ENCODE measurements at regions not wholly inside any gene's neighbourhood (a gene's known extent, or its start where the extent isn't known, plus 50 kb on each side); places are given as distances from the start of the nearest gene placed in this dataset.

- TF ChIP-seq CTCF (IDR thresholded peaks at IDR 0.05; ENCODE audit: insufficient read depth, low read length, severe bottlenecking), result no peak
These were observed 255.8 kb upstream of the CDIN1 start for GRCh38 chr15:36323615-36324014.

GRCh38 chr15:36325206-36325605 is 254.2 kb upstream of the CDIN1 start:
- no peak for FAIRE-seq
- TF ChIP-seq CTCF (IDR thresholded peaks at IDR 0.05; ENCODE audit: insufficient read depth, low read length, severe bottlenecking), result no peak
- DNase-seq (ENCODE audit: low read depth), result no peak
- no peaks in the 10 kb centered on the region for H3K27me3 ChIP-seq (ENCODE audit: control insufficient read depth, insufficient read depth, low read length)
- no peak overlapping the region for H3K4me3 ChIP-seq (ENCODE audit: low read depth, low read length)
- no peaks in the 10 kb centered on the region for H3K36me3 ChIP-seq (ENCODE audit: control insufficient read depth, insufficient read depth, low read length)

More at GRCh38 chr15:36323615-36324014, 255.8 kb upstream of the CDIN1 start:
- Histone ChIP-seq H3K4me3 (ENCODE audit: low read depth, low read length) (no peak overlapping the region), H3K36me3 (ENCODE audit: control insufficient read depth, insufficient read depth, low read length) (no peaks in the 10 kb centered on the region), H3K27me3 (ENCODE audit: control insufficient read depth, insufficient read depth, low read length) (no peaks in the 10 kb centered on the region)
- FAIRE-seq (no peak), DNase-seq (ENCODE audit: low read depth) (no peak)

- no peak for TF ChIP-seq CTCF (IDR thresholded peaks at IDR 0.05; ENCODE audit: insufficient read depth, low read length, severe bottlenecking)
- FAIRE-seq, result no peak
- no peak overlapping the region for H3K4me3 ChIP-seq (ENCODE audit: low read depth, low read length)
These were observed 249.8 kb upstream of the CDIN1 start for GRCh38 chr15:36329592-36329991.

GRCh38 chr15:36330598-36330997 is 248.8 kb upstream of the CDIN1 start:
- Histone ChIP-seq H3K36me3 (ENCODE audit: control insufficient read depth, insufficient read depth, low read length) (no peaks in the 10 kb centered on the region), H3K4me3 (ENCODE audit: low read depth, low read length) (no peak overlapping the region), H3K27me3 (ENCODE audit: control insufficient read depth, insufficient read depth, low read length) (no peaks in the 10 kb centered on the region)
- no peak for TF ChIP-seq CTCF (IDR thresholded peaks at IDR 0.05; ENCODE audit: insufficient read depth, low read length, severe bottlenecking)
- DNase-seq (ENCODE audit: low read depth) (no peak), FAIRE-seq (no peak)

More at GRCh38 chr15:36329592-36329991, 249.8 kb upstream of the CDIN1 start:
- no peaks in the 10 kb centered on the region for H3K27me3 ChIP-seq (ENCODE audit: control insufficient read depth, insufficient read depth, low read length)
- no peaks in the 10 kb centered on the region for H3K36me3 ChIP-seq (ENCODE audit: control insufficient read depth, insufficient read depth, low read length)
- DNase-seq (ENCODE audit: low read depth), result no peak

GRCh38 chr15:36331531-36332275 is 247.7 kb upstream of the CDIN1 start:
- FAIRE-seq, result no peak
- H3K36me3 ChIP-seq (ENCODE audit: control insufficient read depth, insufficient read depth, low read length), result no peaks in the 10 kb centered on the region

More at GRCh38 chr15:36331531-36332275, 247.7 kb upstream of the CDIN1 start:
- no peak for TF ChIP-seq CTCF (IDR thresholded peaks at IDR 0.05; ENCODE audit: insufficient read depth, low read length, severe bottlenecking)
- DNase-seq (ENCODE audit: low read depth), result no peak
- Histone ChIP-seq H3K27me3 (ENCODE audit: control insufficient read depth, insufficient read depth, low read length) (no peaks in the 10 kb centered on the region), H3K4me3 (ENCODE audit: low read depth, low read length) (no peak overlapping the region)
